Heart right ventricle (tissue), 16 donors: ENCODE measurements at regions not wholly inside any gene's neighbourhood (a gene's known extent, or its start where the extent isn't known, plus 50 kb on each side); places are given as distances from the start of the nearest gene placed in this dataset.

Experiments
- ATAC-seq, 8 donors: fragments of 200-7000 bp; cut with Tn5 transposase; one replicate each; pipeline ENCODE4 v1.9.1; 2020; ENCODE audit warnings: mild to moderate bottlenecking in 8 of 8, moderate library complexity in 8 of 8, moderate number of reproducible peaks in 1 of 8
- DNase-seq, 2 donors: peaks; one replicate each; pipeline ENCODE4 v3.0.0-alpha.2; 2020
- H3K27ac ChIP-seq, 10 donors: fragments of 200-600 bp; sonication (generic) in 2 of 10; one replicate each; pipeline versions ENCODE4 v1.5.0 to v1.8.0; 2020 to 2022; ENCODE audit warnings: mild to moderate bottlenecking in 3 of 10
- H3K27me3 ChIP-seq, 7 donors: fragments of 200-600 bp; one replicate each; pipeline ENCODE4 v1.8.0; 2021 to 2022; ENCODE audit warnings: mild to moderate bottlenecking in 2 of 7
- H3K36me3 ChIP-seq, 9 donors: fragments of 200-600 bp; sonication (generic) in 1 of 9; one replicate each; pipeline versions ENCODE4 v1.5.0 to v1.8.0; 2020 to 2022; ENCODE audit warnings: mild to moderate bottlenecking in 2 of 9
- H3K4me1 ChIP-seq, 9 donors: fragments of 200-600 bp; sonication (generic) in 1 of 9; one replicate each; pipeline versions ENCODE4 v1.5.0 to v1.8.0; 2020 to 2022; ENCODE audit warnings: mild to moderate bottlenecking in 4 of 9
- H3K4me3 ChIP-seq, 10 donors: fragments of 200-600 bp; sonication (generic) in 2 of 10; one replicate each; pipeline versions ENCODE4 v1.5.0 to v1.8.0; 2020 to 2022; ENCODE audit warnings: mild to moderate bottlenecking in 7 of 10, moderate library complexity in 2 of 10
- H3K9me3 ChIP-seq, 11 donors: fragments of 200-600 bp in 10 of 11; sonication (generic) in 2 of 11; one replicate each; pipeline versions ENCODE4 v1.5.0 to v1.8.0; 2013 to 2022; ENCODE audit warnings: mild to moderate bottlenecking in 2 of 11, control low read depth in 1 of 11, moderate library complexity in 1 of 11
- CTCF ChIP-seq, 9 donors: fragments of 200-600 bp; sonication (generic) in 2 of 9; IDR thresholded peaks; one replicate each; pipeline versions ENCODE4 v1.5.0 to v1.8.0; 2021 to 2022; ENCODE audit warnings: antibody characterized with exemption in 9 of 9, mild to moderate bottlenecking in 5 of 9, moderate library complexity in 1 of 9
- WGBS, 2 donors: extraction: QIAGEN DNeasy Blood & Tissue Kit; methylation state at CpG; one replicate each; pipeline ENCODE4 v1.1.7; 2013; ENCODE audit warnings: inconsistent platforms in 1 of 2; 5-methylcytosine and 5-hydroxymethylcytosine counted together
- intact Hi-C, 10 donors: fragments of 100-400 bp; cut with DNase I; formaldehyde crosslinking; loops; one replicate each; pipeline versions ENCODE4 v1.11.1 to v1.14.2; 2022
- donor health status: Arrhythmogenic right ventricular cardiomyopathy.
- donor health status: ischemic (EF 13 %, LVEDD 7.1; RV severe dilation, severe dysfunction).
- donor health status: healthy with polysubstance abuse.
- donor health status: DM: no; HTN: yes; CAD: no.
- donor health status: DM: no; HTN: no; CAD: no.
- donor health status: ischemic (EF 25% LVEDD 6.9; RV normal size, moderate dysfunction).
- donor health status: ischemic (EF 25% LVEDD 5.7; RV mildly dilated, moderate dysfunction).
- donor health status: healthy.
- donor health status: DM: yes; HTN: yes; CAD: no.
- donor health status: Ischemic cardiomyopathy.
- donor health status: ischemic (EF 35%, LVEDD 5.7; RV mildly dilated, moderate dysfunction).
- donor health status: nonischemic (EF 11% LVEDD 7.7; RV severe dilation, severe dysfunction).
- donor health status: DM: yes; HTN: yes; CAD: no.
- donor health status: PGD.
- donor health status: ischemic (EF 29% LVEDD 5.4; RV normal size, mild dysfunction).
- donor health status: nonischemic (EF 23%, LVEDD 6.1; RV moderate dilation, normal function).

GRCh38 chr7:21094589-21094988 lies 307.9 kb upstream of the SP8 start:
- peaks cover 0 to 3% (median 0%) of the 10 kb centered on the region in 11 donors for H3K9me3 ChIP-seq
- no peaks in the 10 kb centered on the region for H3K4me1 ChIP-seq
- no peak overlapping the region for H3K27ac ChIP-seq
- no peak overlapping the region for H3K4me3 ChIP-seq
- no peak for ATAC-seq
- intact Hi-C loops: no loop called here
- H3K27me3 ChIP-seq: no peaks in the 10 kb centered on the region
- no peaks in the 10 kb centered on the region for H3K36me3 ChIP-seq
- TF ChIP-seq CTCF (IDR thresholded peaks at IDR 0.05): no peak
- no peak for DNase-seq

- intact Hi-C loops: no loop called here
- H3K9me3 ChIP-seq: no peaks in the 10 kb centered on the region
- no peak for TF ChIP-seq CTCF (IDR thresholded peaks at IDR 0.05)
- H3K27me3 ChIP-seq: no peaks in the 10 kb centered on the region
- H3K4me3 ChIP-seq: no peak overlapping the region
- ATAC-seq (no peak), DNase-seq (no peak)
- H3K36me3 ChIP-seq: no peaks in the 10 kb centered on the region
- no peak overlapping the region for H3K27ac ChIP-seq
- H3K4me1 ChIP-seq: no peaks in the 10 kb centered on the region
- 68 to 80% methylated on average over 1 of the region's 1 CpG for WGBS, 2 donors
Measured at GRCh38 chr7:21099432-21099831, 312.7 kb upstream of the SP8 start.

- intact Hi-C loops: loop anchor here in 1 of 10 donors (10.0 kb wide), 1 partner anchor 55 kb away; no protein-coding TSS in a partner anchor
- H3K9me3 ChIP-seq: no peaks in the 10 kb centered on the region
- DNase-seq: no peak
- no peaks in the 10 kb centered on the region for H3K4me1 ChIP-seq
- no peak for ATAC-seq
- H3K4me3 ChIP-seq: no peak overlapping the region
- H3K27me3 ChIP-seq: no peaks in the 10 kb centered on the region
- no peaks in the 10 kb centered on the region for H3K36me3 ChIP-seq
- H3K27ac ChIP-seq: no peak overlapping the region
- TF ChIP-seq CTCF (IDR thresholded peaks at IDR 0.05): no peak
Measured at GRCh38 chr7:21099955-21100354, 313.3 kb upstream of the SP8 start.

GRCh38 chr7:21101541-21101940 lies 314.9 kb upstream of the SP8 start:
- Histone ChIP-seq H3K27ac (no peak overlapping the region), H3K27me3 (no peaks in the 10 kb centered on the region), H3K4me3 (no peak overlapping the region), H3K4me1 (no peaks in the 10 kb centered on the region), H3K9me3 (no peaks in the 10 kb centered on the region), H3K36me3 (no peaks in the 10 kb centered on the region)
- no peak for TF ChIP-seq CTCF (IDR thresholded peaks at IDR 0.05)
- ATAC-seq (no peak), DNase-seq (no peak)
- 75 to 91% methylated on average over 2 of the region's 2 CpGs for WGBS, 2 donors
- intact Hi-C loops: loop anchor here in 1 of 10 donors (10.0 kb wide), 1 partner anchor 57 kb away; no protein-coding TSS in a partner anchor
